OCI-LY7 (cell line): ENCODE measurements at regions not wholly inside any gene's neighbourhood (a gene's known extent, or its start where the extent isn't known, plus 50 kb on each side); places are given as distances from the start of the nearest gene placed in this dataset.

Experiments
- BruUV-seq: library from RNA; stranded (reverse); fragments of 400-500 nt; replicated peaks from 2 replicates; lab custom pipeline; 2021; lab: Mats Ljungman, UMichigan
- CTCF ChIA-PET: fragments of 300-600 bp; sonication (Branson Sonifier 250); formaldehyde crosslinking; loops from one replicate; lab custom pipeline; 2022; ENCODE audit warnings: antibody characterized with exemption; ENCODE audit not compliant: unreplicated experiment; lab: Charles Lee
- POLR2A ChIA-PET: fragments of 300-600 bp; sonication (Branson Sonifier 250); formaldehyde crosslinking; loops from one replicate; lab custom pipeline; 2022; ENCODE audit warnings: antibody characterized with exemption; lab: Charles Lee
- DNase-seq: peaks from one replicate; pipeline ENCODE4 v3.0.0-alpha.2; 2015; ENCODE audit warnings: low spot score
- H2AFZ ChIP-seq: fragments of 200-600 bp; sonication (generic), shearing (Covaris generic); 2 replicates; pipeline ENCODE4 v1.6.1; 2014; ENCODE audit warnings: mild to moderate bottlenecking, antibody characterized with exemption, low read length, moderate library complexity
- H3K27ac ChIP-seq: fragments of 200-600 bp; sonication (generic); 2 replicates; pipeline ENCODE4 v1.5.1; 2014; ENCODE audit warnings: mixed run types, low read depth, mild to moderate bottlenecking, moderate library complexity, low read length, inconsistent platforms; ENCODE audit not compliant: poor library complexity, severe bottlenecking
- H3K36me3 ChIP-seq: fragments of 200-600 bp; sonication (generic); 2 replicates; pipeline ENCODE4 v1.6.1; 2014; ENCODE audit warnings: mild to moderate bottlenecking, antibody characterized with exemption, low read length, moderate library complexity, mixed read lengths; ENCODE audit not compliant: insufficient read depth
- H3K4me1 ChIP-seq: fragments of 200-600 bp; sonication (generic); 2 replicates; pipeline ENCODE4 v1.5.1; 2014; ENCODE audit warnings: mild to moderate bottlenecking, low read length; ENCODE audit not compliant: insufficient read depth, poor library complexity, severe bottlenecking
- H3K4me2 ChIP-seq: fragments of 200-600 bp; sonication (generic); 2 replicates; pipeline ENCODE4 v1.6.1; 2014; ENCODE audit warnings: mild to moderate bottlenecking, low read length
- H3K4me3 ChIP-seq: fragments of 200-600 bp; sonication (generic); 2 replicates; pipeline ENCODE4 v1.5.1; 2014; ENCODE audit warnings: mild to moderate bottlenecking, low read depth, low read length; ENCODE audit not compliant: poor library complexity, severe bottlenecking
- H3K79me2 ChIP-seq: fragments of 200-600 bp; sonication (generic); 2 replicates; pipeline ENCODE4 v1.6.1; 2016; ENCODE audit warnings: low read depth, mild to moderate bottlenecking, low read length, moderate library complexity, mixed read lengths; ENCODE audit not compliant: insufficient read depth
- H3K9me2 ChIP-seq: fragments of 200-600 bp; sonication (generic); 2 replicates; pipeline ENCODE4 v1.6.1; 2016; ENCODE audit warnings: mild to moderate bottlenecking, low read length, mixed read lengths; ENCODE audit not compliant: insufficient read depth
- H3K9me3 ChIP-seq: fragments of 200-600 bp; sonication (generic); 2 replicates; pipeline ENCODE4 v1.6.1; 2014; ENCODE audit warnings: mild to moderate bottlenecking, mixed run types, low read length, mixed read lengths
- H4K20me1 ChIP-seq: fragments of 200-600 bp; sonication (generic); 2 replicates; pipeline ENCODE4 v1.6.1; 2014; ENCODE audit warnings: mild to moderate bottlenecking, antibody characterized with exemption, low read length, moderate library complexity, mixed read lengths; ENCODE audit not compliant: insufficient read depth
- CTCF ChIP-seq: fragments of 200-600 bp; sonication (generic); conservative IDR thresholded peaks from 2 replicates; pipeline ENCODE4 v1.5.1; 2014; ENCODE audit warnings: mild to moderate bottlenecking, antibody characterized with exemption, low read length, moderate library complexity, mixed read lengths
- EZH2phosphoT487 ChIP-seq: fragments of 200-600 bp; sonication (generic); IDR thresholded peaks from 2 replicates; pipeline ENCODE4 v1.6.1; 2018; ENCODE audit warnings: low read depth, borderline replicate concordance, mild to moderate bottlenecking, mixed run types, antibody characterized with exemption, low read length, moderate library complexity, mixed read lengths
- intact Hi-C: fragments of 100-400 bp; cut with micrococcal nuclease; formaldehyde crosslinking; loops from one replicate; pipeline ENCODE4 v1.10.0; 2022; ENCODE audit not compliant: unreplicated experiment

- Histone ChIP-seq H3K9me3 (no peaks in the 10 kb centered on the region), H3K4me3 (no peak overlapping the region), H3K36me3 (no peaks in the 10 kb centered on the region), H3K4me2 (no peak overlapping the region), H3K9me2 (no peaks in the 10 kb centered on the region), H3K79me2 (no peaks in the 10 kb centered on the region), H3K27ac (no peak overlapping the region), H3K4me1 (peaks cover 11% of the 10 kb centered on the region), H2AFZ (no peak overlapping the region), H4K20me1 (no peaks in the 10 kb centered on the region)
- intact Hi-C loops = no loop called here
- TF ChIP-seq CTCF = no peak
- TF ChIP-seq EZH2phosphoT487 = no peak
- BruUV-seq = no TSS peak
- POLR2A ChIA-PET = interaction anchor here (1.1 kb wide), 1 partner anchor 42 kb away, joined by 3 read pairs; no protein-coding TSS in a partner anchor
- CTCF ChIA-PET = no interaction called here
- no peak for DNase-seq
These were observed 331.9 kb upstream of the PRKCQ start for GRCh38 chr10:6912021-6912420.

- intact Hi-C loops = no loop called here
- BruUV-seq = no TSS peak
- H2AFZ ChIP-seq = no peak overlapping the region
- no peaks in the 10 kb centered on the region for H3K9me2 ChIP-seq
- POLR2A ChIA-PET = no interaction called here
- no peaks in the 10 kb centered on the region for H3K79me2 ChIP-seq
- no peaks in the 10 kb centered on the region for H3K36me3 ChIP-seq
- H3K4me2 ChIP-seq = no peak overlapping the region
- DNase-seq = no peak
- no peak for TF ChIP-seq CTCF
- TF ChIP-seq EZH2phosphoT487 = no peak
- H3K9me3 ChIP-seq = no peaks in the 10 kb centered on the region
- H4K20me1 ChIP-seq = no peaks in the 10 kb centered on the region
- no peak overlapping the region for H3K27ac ChIP-seq
- H3K4me1 ChIP-seq = no peaks in the 10 kb centered on the region
- CTCF ChIA-PET = no interaction called here
- H3K4me3 ChIP-seq = no peak overlapping the region
These were observed 330.0 kb upstream of the PRKCQ start for GRCh38 chr10:6909905-6910560.

DNA sequence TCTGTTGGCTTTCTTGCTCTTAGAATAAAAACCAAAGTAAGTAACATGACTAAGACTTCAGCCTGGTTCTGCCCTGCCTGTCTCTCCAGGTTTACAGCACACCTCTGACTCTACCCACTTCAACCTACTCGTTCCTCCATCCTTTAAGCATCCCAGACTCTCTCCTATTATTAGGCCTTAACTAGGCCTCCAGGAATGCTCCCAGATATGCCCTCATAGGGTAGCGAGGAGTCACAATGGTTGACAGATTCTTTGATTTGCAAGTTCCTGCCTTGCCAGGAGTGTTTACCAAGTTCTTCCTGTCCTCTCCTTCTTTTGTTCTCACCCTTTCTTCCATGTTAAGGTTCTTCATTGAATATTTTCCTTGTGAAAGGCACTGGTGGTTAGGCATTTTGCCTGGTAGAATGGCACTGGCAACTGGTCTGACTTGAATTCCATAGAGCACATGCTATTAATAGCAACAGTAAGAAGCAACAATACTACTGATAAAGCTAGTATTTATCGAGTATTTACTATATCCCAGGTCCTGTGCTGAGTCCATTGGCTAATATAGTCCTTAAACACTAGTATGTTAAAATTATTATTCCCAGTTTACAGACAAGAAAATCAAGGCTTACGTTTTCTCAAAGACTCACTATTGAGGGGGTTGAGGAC is 327.9 kb upstream of the PRKCQ start:
- no TSS peak for BruUV-seq
- Histone ChIP-seq H3K27ac (no peak overlapping the region), H3K79me2 (no peaks in the 10 kb centered on the region), H3K4me3 (no peak overlapping the region), H2AFZ (no peak overlapping the region), H3K9me3 (no peaks in the 10 kb centered on the region), H3K4me2 (no peak overlapping the region), H3K4me1 (no peaks in the 10 kb centered on the region), H3K9me2 (no peaks in the 10 kb centered on the region), H4K20me1 (no peaks in the 10 kb centered on the region), H3K36me3 (no peaks in the 10 kb centered on the region)
- CTCF ChIA-PET = no interaction called here
- TF ChIP-seq CTCF = no peak
- DNase-seq = no peak
- intact Hi-C loops = no loop called here
- POLR2A ChIA-PET = no interaction called here
